ENCODE measurements at regions not wholly inside any gene's neighbourhood (a gene's known extent, or its start where the extent isn't known, plus 50 kb on each side); places are given as distances from the start of the nearest gene placed in this dataset.
"Not testable (repeated sequence)": the region's sequence is repeated elsewhere in the genome, so short reads cannot be mapped to it uniquely, and the experiment has no call there.

GRCh38 chr18:61676773-61677434, 215.9 kb downstream of the RNF152 start:
- no peak for DNase-seq (ENCODE audit: low read depth)

- DNase-seq (ENCODE audit: low read depth), result no peak
Observed at GRCh38 chr18:61669320-61669719, 223.5 kb downstream of the RNF152 start.

GRCh38 chr18:61666876-61667590, 225.8 kb downstream of the RNF152 start:
- no peak for DNase-seq (ENCODE audit: low read depth)

GRCh38 chr18:61664419-61665084, 228.3 kb downstream of the RNF152 start:
- DNase-seq (ENCODE audit: low read depth), result no peak

- DNase-seq (ENCODE audit: low read depth), result no peak
Observed at GRCh38 chr18:61662726-61663125, 230.1 kb downstream of the RNF152 start.

- DNase-seq (ENCODE audit: low read depth), result no peak
Observed at GRCh38 chr18:61658431-61658830, 234.4 kb downstream of the RNF152 start.

- no peak for DNase-seq (ENCODE audit: low read depth)
Observed at GRCh38 chr18:61657066-61657732, 235.6 kb downstream of the RNF152 start.

GRCh38 chr18:61655630-61656029, 237.2 kb downstream of the RNF152 start:
- no peak for DNase-seq (ENCODE audit: low read depth)

- DNase-seq (ENCODE audit: low read depth), result no peak
Observed at GRCh38 chr18:61653823-61654551, 238.8 kb downstream of the RNF152 start.

- no peak for DNase-seq (ENCODE audit: low read depth)
Observed at GRCh38 chr18:61651880-61652268, 240.9 kb downstream of the RNF152 start.

GRCh38 chr18:61651145-61651879, 241.5 kb downstream of the RNF152 start:
- DNase-seq (ENCODE audit: low read depth), result no peak

GRCh38 chr18:61643884-61644647, 248.7 kb downstream of the RNF152 start:
- DNase-seq (ENCODE audit: low read depth), result no peak

GRCh38 chr18:61639886-61640285, 252.9 kb downstream of the RNF152 start:
- DNase-seq (ENCODE audit: low read depth), result no peak

GRCh38 chr18:61637905-61638595, 254.8 kb downstream of the RNF152 start:
- no peak for DNase-seq (ENCODE audit: low read depth)

- no peak for DNase-seq (ENCODE audit: low read depth)
Observed at GRCh38 chr18:61637319-61637718, 255.5 kb downstream of the RNF152 start.

GRCh38 chr18:61635901-61636528, 256.8 kb downstream of the RNF152 start:
- peak; percentile 10 for DNase-seq (ENCODE audit: low read depth)

GRCh38 chr18:61628085-61628484, 264.7 kb downstream of the RNF152 start:
- no peak for DNase-seq (ENCODE audit: low read depth)

- not testable (repeated sequence) for DNase-seq (ENCODE audit: low read depth)
Observed at GRCh38 chr18:61624631-61625030, 268.2 kb downstream of the RNF152 start.

GRCh38 chr18:61619783-61620182, 273.0 kb downstream of the RNF152 start:
- DNase-seq (ENCODE audit: low read depth), result no peak
